Lung microvascular endothelial cell (primary cell): ENCODE measurements at regions not wholly inside any gene's neighbourhood (a gene's known extent, or its start where the extent isn't known, plus 50 kb on each side); places are given as distances from the start of the nearest gene placed in this dataset.
A peak's percentile ranks its signal among the peaks of the same experiment; 100 is the strongest.

ENCODE experiments used
- DNase-seq, 2 donors: peaks; one replicate each; pipeline versions ENCODE4 v3.0.0 to v3.0.0-alpha.2; 2010; ENCODE audit warnings: low read depth in 2 of 2

DNA sequence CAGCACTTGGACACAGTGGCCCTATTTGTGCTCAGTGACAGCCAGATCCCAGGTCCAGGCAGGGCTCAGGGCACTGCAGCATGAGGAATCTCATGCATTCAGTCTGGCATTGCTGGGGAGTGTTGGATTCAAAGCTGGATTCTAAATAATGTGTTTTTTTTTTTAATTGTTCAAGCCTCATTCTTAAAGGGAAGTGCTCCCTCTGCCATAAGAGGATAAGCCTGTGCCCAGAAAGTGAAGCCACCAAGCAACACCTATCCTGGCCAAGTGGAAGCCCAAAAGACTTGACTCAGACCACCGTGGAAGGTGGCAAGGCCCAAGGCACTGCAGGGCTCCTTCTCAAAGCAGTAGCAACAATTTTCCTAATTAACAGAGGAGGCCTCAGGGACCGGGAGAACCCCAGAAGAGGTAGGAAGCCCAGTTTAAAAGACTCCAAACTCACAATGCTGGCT is 135.6 kb downstream of the ACTL7B start:
- DNase-seq: no peak

DNA sequence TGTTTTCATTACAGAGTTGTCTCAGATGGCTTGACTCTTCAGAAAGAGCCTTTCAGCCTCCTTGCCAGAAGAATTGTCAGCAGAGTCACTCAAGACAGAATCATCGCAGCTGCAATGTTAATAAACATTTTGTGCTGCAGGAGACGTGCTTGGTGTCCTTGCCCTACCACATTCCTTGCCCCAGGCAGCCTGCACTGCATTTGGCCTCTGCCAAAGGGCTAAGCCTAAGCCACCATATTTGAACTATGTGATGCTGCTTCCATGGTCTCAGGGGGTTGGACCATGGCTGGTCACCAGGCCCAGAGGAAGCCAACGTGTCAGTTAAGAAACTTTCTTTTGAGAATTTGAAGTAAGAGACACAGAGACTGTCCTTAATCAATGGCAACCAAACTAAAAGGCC is 145.4 kb downstream of the ACTL7B start:
- DNase-seq: no peak

GRCh38 chr9:108709997-108710396 is 145.8 kb downstream of the ACTL7B start:
- no peak for DNase-seq

- DNase-seq: no peak
Measured at GRCh38 chr9:108709126-108709525, 146.7 kb downstream of the ACTL7B start.

- DNase-seq: no peak
Measured at GRCh38 chr9:108708448-108708847, 147.3 kb downstream of the ACTL7B start.

DNA sequence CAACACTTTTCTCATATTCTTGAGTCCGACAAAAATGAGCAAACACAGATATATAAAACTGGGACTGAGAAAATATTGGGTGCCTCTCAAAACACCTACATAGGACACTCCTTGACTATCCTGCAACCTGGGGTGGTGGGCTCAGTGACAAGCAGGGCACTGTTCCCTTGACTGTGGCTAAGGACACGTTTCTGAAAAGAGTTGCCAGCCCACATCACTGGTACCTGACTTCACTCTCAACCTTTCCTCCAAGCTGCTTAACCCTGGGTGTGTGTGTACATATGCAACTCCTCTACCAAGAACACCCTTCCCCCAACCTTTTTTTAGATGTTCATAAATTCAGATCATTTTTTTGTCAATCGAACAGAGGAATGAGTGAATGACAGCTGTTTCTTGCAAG is 148.7 kb downstream of the ACTL7B start:
- DNase-seq: no peak

GRCh38 chr9:108704156-108704852 is 151.5 kb downstream of the ACTL7B start:
- DNase-seq: peak; percentile 8 to 14

GRCh38 chr9:108703429-108703828 is 152.4 kb downstream of the ACTL7B start:
- no peak for DNase-seq

GRCh38 chr9:108702681-108703080 is 153.1 kb downstream of the ACTL7B start:
- no peak for DNase-seq

- no peak for DNase-seq
Measured at GRCh38 chr9:108698801-108699200, 157.0 kb downstream of the ACTL7B start.

DNA sequence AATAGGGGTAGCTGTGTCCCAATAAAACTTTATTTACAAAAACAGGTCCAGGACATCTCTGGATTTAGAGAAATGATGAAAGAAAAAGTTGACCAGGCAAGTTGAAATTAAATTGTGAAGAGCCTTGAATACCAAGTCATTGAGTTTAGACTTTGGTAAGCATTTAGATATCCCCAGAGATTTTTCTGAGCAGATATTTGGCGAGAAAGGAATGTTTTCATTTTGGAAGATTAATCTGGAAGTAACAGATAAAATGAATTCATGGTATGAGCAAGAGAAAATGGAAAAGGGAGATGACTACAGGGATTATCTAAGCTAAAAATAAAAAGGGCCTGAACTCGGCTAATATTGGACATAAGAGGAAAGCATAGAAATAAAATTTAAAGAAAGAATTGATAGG is 157.6 kb downstream of the ACTL7B start:
- DNase-seq: no peak

GRCh38 chr9:108696156-108696555 is 159.6 kb downstream of the ACTL7B start:
- DNase-seq: no peak

- DNase-seq: no peak
Measured at GRCh38 chr9:108694170-108694569, 161.6 kb downstream of the ACTL7B start.

DNA sequence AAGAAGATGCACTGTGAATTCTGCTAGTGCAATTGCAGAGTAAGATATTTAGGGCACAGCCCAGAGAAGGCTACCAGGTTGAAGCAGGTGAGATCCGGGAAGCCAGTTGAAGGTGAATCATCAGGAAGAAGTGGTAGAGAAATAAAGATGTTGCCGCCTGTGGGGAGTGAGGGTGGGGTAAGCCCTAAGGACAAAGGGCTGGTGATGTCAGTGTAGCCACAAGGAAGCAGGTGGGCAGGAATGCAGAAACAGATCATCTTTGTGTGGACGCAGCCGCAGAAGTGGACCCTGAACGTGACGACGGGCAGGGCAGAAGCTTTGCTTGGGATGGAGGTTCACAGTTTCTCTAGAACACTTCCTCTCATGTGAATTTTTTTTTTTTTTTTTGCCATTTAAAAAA is 164.2 kb downstream of the ACTL7B start:
- no peak for DNase-seq

GRCh38 chr9:108688676-108689075 is 167.1 kb downstream of the ACTL7B start:
- DNase-seq: no peak

GRCh38 chr9:108688051-108688450 is 167.7 kb downstream of the ACTL7B start:
- DNase-seq: no peak

GRCh38 chr9:108687006-108687987 is 168.5 kb downstream of the ACTL7B start:
- peak; percentile 6 for DNase-seq

- DNase-seq: no peak
Measured at GRCh38 chr9:108684288-108685025, 171.3 kb downstream of the ACTL7B start.

- DNase-seq: no peak
Measured at GRCh38 chr9:108683245-108683644, 172.5 kb downstream of the ACTL7B start.

DNA sequence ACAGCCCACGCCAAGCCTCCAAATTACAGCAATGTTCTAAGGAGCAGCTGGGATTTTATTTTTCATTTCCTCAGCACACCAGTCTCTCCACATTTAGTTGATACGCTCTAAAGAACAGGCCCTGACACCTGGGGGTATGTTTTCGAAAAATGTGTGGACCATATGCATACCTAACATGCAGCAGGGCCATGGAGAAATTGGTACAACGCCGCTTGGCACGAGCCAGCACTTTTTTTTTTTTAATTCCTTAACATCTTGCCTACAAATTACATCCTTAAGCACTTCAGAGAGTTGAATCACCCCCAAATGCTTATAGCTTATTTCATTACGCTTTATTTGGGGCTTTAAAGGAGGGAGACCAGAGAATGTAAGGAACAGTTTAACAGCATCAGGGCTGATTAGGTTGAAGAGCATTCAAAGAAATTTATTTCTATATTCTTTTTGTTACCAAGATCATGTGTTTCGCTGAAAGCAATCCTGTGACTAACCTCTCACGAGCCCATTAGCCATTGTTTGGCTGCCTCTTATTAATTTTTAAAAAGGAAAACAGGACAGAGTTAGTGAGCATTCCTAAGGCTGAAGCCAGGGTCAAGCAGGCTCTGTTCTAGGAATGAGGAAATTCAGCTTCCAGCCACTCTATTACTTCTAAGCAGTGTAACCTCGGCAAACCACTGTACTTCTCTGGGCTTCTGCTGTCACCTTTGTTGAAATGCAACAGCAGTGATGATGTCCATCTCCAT is 173.8 kb downstream of the ACTL7B start:
- DNase-seq: no peak

DNA sequence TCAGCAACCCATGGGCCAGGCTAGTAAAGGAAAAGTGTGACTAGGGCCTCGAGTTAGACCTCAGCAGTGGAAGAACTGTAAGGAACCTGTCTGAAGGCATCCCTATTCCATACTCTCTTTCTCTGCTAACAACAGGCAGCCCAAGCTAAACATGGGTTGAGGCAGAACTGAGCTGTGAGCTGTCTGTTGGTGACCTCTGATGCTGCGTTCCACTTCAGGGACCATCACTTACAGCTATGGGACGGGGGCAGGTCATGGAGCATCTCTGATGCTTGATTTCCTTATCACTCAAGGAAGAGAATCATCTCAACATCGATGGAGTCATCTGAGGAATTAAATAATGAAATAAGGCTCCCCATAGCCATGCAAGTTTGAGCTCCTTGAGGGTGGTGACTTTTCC is 174.8 kb downstream of the ACTL7B start:
- no peak for DNase-seq
